BJ (cell line): ENCODE measurements at regions not wholly inside any gene's neighbourhood (a gene's known extent, or its start where the extent isn't known, plus 50 kb on each side); places are given as distances from the start of the nearest gene placed in this dataset.
"Not testable (repeated sequence)": the region's sequence is repeated elsewhere in the genome, so short reads cannot be mapped to it uniquely, and the experiment has no call there.

Experiments used
- CTCF ChIA-PET: fragments of 350-600 bp; formaldehyde crosslinking; extraction: SDS; loops from one replicate; lab custom pipeline; 2021; ENCODE audit warnings: antibody characterized with exemption, inconsistent platforms; lab: Yijun Ruan, JAX
- POLR2A ChIA-PET: fragments of 300-600 bp; sonication (Branson Sonifier 250); formaldehyde crosslinking; extraction: SDS; loops from one replicate; lab custom pipeline; 2021; ENCODE audit warnings: antibody characterized with exemption; lab: Charles Lee
- DNase-seq: peaks from one replicate; pipeline ENCODE4 v3.0.0-alpha.2; 2011; ENCODE audit warnings: low read depth
- H3K27me3 ChIP-seq: 2 replicates; pipeline ENCODE4 v1.6.0; 2011; ENCODE audit warnings: low read length; ENCODE audit not compliant: control insufficient read depth, insufficient read depth
- H3K36me3 ChIP-seq: 2 replicates; pipeline ENCODE4 v1.5.1; 2011; ENCODE audit warnings: low read length; ENCODE audit not compliant: control insufficient read depth, insufficient read depth
- H3K4me3 ChIP-seq: 2 replicates; pipeline ENCODE4 v1.5.1; 2011; ENCODE audit warnings: low read depth, mild to moderate bottlenecking, control low read depth, low read length
- TF ChIP-seq, protein P1 (sequence below): IDR thresholded peaks from 2 replicates; pipeline ENCODE4 v1.5.1; 2011; ENCODE audit warnings: low read depth, mild to moderate bottlenecking, control low read depth, inconsistent platforms, low read length, moderate library complexity; ENCODE audit not compliant: insufficient read depth

DNA sequence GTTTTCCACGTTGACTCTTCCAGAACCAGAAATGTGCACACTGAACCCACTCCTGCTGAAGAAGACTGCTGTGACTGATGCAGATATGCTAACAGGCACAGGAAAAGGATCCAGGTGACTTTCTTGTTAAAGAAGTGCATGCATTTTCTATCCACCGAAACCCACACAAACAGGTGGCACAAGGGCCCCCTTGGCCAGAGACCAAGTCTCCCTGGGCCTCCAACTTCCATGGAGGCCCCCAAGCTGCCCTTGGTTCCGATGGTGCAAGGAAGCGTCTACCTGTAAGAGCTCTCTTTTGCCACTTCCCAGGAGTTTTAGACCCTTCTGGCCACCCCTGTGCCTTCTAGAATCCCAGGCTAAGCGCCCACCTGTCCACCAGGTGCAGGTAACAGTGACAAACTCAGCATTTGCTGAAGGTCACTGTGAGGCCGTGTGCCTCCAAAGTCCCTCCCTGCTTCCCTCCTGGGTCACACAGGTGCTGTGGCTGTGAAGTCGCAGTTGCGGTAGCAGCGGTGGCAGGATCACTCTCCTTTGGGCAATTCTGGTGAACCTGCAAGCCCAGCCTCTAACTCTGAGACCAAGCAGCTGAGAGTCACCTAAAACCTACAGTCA lies 134.8 kb downstream of the PXDC1 start:
- TF ChIP-seq, protein P1, sequence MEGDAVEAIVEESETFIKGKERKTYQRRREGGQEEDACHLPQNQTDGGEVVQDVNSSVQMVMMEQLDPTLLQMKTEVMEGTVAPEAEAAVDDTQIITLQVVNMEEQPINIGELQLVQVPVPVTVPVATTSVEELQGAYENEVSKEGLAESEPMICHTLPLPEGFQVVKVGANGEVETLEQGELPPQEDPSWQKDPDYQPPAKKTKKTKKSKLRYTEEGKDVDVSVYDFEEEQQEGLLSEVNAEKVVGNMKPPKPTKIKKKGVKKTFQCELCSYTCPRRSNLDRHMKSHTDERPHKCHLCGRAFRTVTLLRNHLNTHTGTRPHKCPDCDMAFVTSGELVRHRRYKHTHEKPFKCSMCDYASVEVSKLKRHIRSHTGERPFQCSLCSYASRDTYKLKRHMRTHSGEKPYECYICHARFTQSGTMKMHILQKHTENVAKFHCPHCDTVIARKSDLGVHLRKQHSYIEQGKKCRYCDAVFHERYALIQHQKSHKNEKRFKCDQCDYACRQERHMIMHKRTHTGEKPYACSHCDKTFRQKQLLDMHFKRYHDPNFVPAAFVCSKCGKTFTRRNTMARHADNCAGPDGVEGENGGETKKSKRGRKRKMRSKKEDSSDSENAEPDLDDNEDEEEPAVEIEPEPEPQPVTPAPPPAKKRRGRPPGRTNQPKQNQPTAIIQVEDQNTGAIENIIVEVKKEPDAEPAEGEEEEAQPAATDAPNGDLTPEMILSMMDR: no peak
- Histone ChIP-seq H3K27me3 (peaks cover 11% of the 10 kb centered on the region), H3K36me3 (no peaks in the 10 kb centered on the region), H3K4me3 (no peak overlapping the region)
- ChIA-PET POLR2A (no interaction called here), CTCF (no interaction called here)
- DNase-seq: no peak

DNA sequence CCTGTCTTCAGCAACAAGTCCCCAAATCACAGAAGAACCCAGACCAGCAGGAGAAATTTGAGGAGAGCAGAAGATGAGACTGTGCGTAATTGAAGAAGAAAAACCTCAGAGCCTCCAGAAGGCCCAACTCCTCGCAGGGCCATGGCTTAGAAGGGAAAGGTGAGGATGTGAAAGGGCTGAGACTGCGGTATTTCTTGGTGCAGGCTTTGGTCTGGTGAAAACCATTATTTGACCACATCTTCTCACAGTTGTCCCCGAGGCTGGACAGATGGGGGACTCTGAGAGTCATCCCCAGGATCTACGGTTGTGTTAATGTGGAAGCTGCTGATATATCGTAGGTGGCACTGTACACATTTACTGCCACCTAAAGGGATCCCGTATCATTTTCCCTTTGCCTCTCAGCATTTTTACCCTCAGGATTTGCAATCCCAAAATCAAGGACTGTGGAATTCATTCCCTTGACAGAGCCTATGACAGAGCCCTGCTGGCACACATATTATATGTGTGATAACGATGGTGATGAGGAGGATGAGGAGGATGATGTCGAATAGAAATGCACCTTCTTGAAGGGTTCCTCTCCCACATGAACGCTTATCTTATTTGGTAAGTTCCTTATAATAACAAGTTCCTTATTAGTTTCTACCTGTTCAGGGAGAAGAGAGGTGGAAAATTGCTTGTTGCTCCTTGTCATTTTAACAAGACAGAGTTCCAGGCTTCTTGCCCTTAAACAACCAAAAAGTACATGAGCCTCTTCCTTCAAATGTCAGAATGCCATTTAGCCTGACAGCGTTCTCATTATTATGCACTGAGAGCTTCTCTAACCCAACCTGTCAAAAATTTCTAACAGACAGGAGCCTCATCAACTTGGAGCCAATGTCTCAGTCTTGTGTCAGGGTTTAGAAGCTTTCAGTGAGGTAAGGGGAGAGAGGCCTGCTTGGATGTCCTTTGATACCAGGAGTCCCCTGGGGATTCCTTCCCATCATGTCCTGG lies 135.8 kb downstream of the PXDC1 start:
- Histone ChIP-seq H3K27me3 (peaks cover 11% of the 10 kb centered on the region), H3K4me3 (no peak overlapping the region), H3K36me3 (no peaks in the 10 kb centered on the region)
- ChIA-PET CTCF (no interaction called here), POLR2A (no interaction called here)
- DNase-seq: no peak
- TF ChIP-seq, protein P1: no peak

DNA sequence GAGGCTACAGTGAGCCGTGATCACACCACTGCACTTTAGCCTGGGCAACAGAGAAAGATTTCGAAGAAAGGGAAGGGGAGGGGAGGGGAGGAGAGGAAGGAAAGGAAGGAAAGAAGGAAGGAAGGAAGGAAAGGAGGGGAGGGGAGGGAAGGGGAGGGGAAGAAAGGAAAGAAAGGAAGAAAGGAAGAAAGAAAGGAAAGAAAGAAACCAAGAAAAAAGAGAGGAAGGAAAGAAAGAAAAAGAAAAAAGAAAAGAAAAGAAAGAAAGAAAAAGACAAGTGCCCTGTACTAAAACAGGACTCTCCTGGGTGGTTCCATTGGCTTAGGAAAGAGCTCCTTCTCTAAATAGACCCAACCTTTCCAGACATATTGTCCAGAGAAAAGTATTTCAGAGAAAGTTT lies 136.6 kb downstream of the PXDC1 start:
- TF ChIP-seq, protein P1: no peak
- no peaks in the 10 kb centered on the region for H3K36me3 ChIP-seq
- CTCF ChIA-PET: no interaction called here
- H3K4me3 ChIP-seq: no peak overlapping the region
- no peak for DNase-seq
- POLR2A ChIA-PET: no interaction called here
- peaks cover 11% of the 10 kb centered on the region for H3K27me3 ChIP-seq

DNA sequence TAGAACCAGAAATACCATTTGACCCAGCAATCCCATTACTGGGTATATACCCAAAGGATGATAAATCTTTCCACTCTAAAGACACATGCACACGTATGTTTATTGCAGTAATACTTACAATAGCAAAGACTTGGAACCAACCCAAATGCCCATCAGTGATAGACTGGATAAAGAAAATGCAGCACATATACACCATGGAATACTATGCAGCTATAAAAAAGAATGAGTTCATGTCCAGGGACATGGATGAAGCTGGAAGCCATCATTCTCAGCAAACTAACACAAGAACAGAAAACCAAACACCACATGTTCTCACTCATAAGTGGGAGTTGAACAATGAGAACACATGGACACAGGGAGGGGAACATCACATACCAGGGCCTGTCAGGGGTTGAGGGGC lies 137.9 kb downstream of the PXDC1 start:
- H3K36me3 ChIP-seq, CTCF ChIA-PET, POLR2A ChIA-PET: not testable (repeated sequence)

DNA sequence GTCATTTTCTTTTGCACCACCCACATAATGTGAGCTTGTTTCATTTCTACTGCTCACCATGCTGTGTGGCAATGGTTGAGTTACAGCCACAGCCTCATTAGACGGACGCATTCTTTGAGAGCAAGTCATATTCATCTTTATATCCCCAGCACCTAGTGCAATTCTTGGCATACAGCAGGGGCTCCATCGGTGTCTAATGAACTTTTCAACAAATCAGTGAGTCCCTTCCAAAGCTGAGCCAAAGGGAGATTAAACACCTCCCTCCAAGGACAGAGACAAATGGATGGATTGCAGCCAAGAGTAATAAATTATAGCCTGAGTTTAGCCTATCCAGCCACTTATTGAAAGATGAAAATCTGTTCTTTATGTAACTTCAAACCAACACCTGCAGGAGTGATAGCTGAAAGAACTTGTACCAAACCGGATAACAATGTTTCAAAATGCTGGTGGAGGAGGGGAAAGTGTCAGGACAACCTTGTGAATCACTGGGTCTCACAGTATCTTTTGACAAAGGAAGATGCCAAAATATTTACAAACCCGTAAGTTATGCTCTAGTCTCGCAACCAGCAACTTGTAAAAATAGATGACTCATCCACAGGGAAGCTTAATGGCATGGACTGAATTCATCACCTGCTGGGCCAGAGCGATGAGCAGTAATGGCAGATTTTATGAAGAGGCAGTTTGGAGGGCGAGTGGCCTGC lies 139.0 kb downstream of the PXDC1 start:
- CTCF ChIA-PET: interaction anchor here (0.5 to 1.9 kb wide), 5 partner anchors 10 to 120 kb away, joined by 3 to 5 read pairs (median 3); no protein-coding TSS in a partner anchor
- peak; percentile 92 for DNase-seq
- Histone ChIP-seq H3K36me3 (no peaks in the 10 kb centered on the region), H3K27me3 (peaks cover 15% of the 10 kb centered on the region), H3K4me3 (no peak overlapping the region)
- TF ChIP-seq, protein P1: no peak
- POLR2A ChIA-PET: no interaction called here

More for the DNA sequence above, 137.9 kb downstream of the PXDC1 start:
- not testable (repeated sequence) for H3K4me3 ChIP-seq, DNase-seq
- H3K27me3 ChIP-seq: peaks cover 13% of the 10 kb centered on the region
